CD4-positive, alpha-beta T cell treated with Interleukin-21 for 1 hour (primary cell): ENCODE measurements at regions not wholly inside any gene's neighbourhood (a gene's known extent, or its start where the extent isn't known, plus 50 kb on each side); places are given as distances from the start of the nearest gene placed in this dataset.
"Not testable (repeated sequence)": the region's sequence is repeated elsewhere in the genome, so short reads cannot be mapped to it uniquely, and the experiment has no call there.

Source experiments
- DNase-seq: peaks from one replicate; pipeline ENCODE4 v3.0.0-alpha.2; 2020

GRCh38 chr10:4632757-4633156 is 193.2 kb upstream of the AKR1E2 start:
- DNase-seq: no peak

GRCh38 chr10:4626919-4627318 is 199.1 kb upstream of the AKR1E2 start:
- no peak for DNase-seq

- no peak for DNase-seq
Observed at GRCh38 chr10:4623757-4624420, 202.1 kb upstream of the AKR1E2 start.

GRCh38 chr10:4623200-4623599 is 202.8 kb upstream of the AKR1E2 start:
- no peak for DNase-seq

GRCh38 chr10:4622384-4622783 is 203.6 kb upstream of the AKR1E2 start:
- no peak for DNase-seq

- no peak for DNase-seq
Observed at GRCh38 chr10:4617589-4617988, 208.4 kb upstream of the AKR1E2 start.

- no peak for DNase-seq
Observed at GRCh38 chr10:4615042-4615441, 211.0 kb upstream of the AKR1E2 start.

GRCh38 chr10:4609251-4609650 is 216.8 kb upstream of the AKR1E2 start:
- no peak for DNase-seq

GRCh38 chr10:4607681-4608080 is 218.3 kb upstream of the AKR1E2 start:
- no peak for DNase-seq

GRCh38 chr10:4606856-4607636 is 219.0 kb upstream of the AKR1E2 start:
- DNase-seq: no peak

- DNase-seq: no peak
Observed at GRCh38 chr10:4602764-4603491, 223.1 kb upstream of the AKR1E2 start.

GRCh38 chr10:4599471-4599870 is 226.5 kb upstream of the AKR1E2 start:
- no peak for DNase-seq

GRCh38 chr10:4597898-4598297 is 228.1 kb upstream of the AKR1E2 start:
- DNase-seq: not testable (repeated sequence)

GRCh38 chr10:4596951-4597350 is 229.1 kb upstream of the AKR1E2 start:
- DNase-seq: no peak

- DNase-seq: no peak
Observed at GRCh38 chr10:4595719-4596319, 230.2 kb upstream of the AKR1E2 start.

- no peak for DNase-seq
Observed at GRCh38 chr10:4590807-4591206, 235.2 kb upstream of the AKR1E2 start.

- DNase-seq: no peak
Observed at GRCh38 chr10:4588824-4589223, 237.2 kb upstream of the AKR1E2 start.

GRCh38 chr10:4587466-4587865 is 238.5 kb upstream of the AKR1E2 start:
- no peak for DNase-seq

- DNase-seq: no peak
Observed at GRCh38 chr10:4586776-4587175, 239.2 kb upstream of the AKR1E2 start.

GRCh38 chr10:4581929-4582328 is 244.1 kb upstream of the AKR1E2 start:
- no peak for DNase-seq

- DNase-seq: no peak
Observed at GRCh38 chr10:4579844-4580243, 246.2 kb upstream of the AKR1E2 start.

GRCh38 chr10:4576206-4576605 is 249.8 kb upstream of the AKR1E2 start:
- no peak for DNase-seq

GRCh38 chr10:4569151-4569550 is 256.9 kb upstream of the AKR1E2 start:
- DNase-seq: no peak

GRCh38 chr10:4568731-4569130 is 257.3 kb upstream of the AKR1E2 start:
- no peak for DNase-seq
